ENCODE measurements at regions not wholly inside any gene's neighbourhood (a gene's known extent, or its start where the extent isn't known, plus 50 kb on each side); places are given as distances from the start of the nearest gene placed in this dataset.
A peak's percentile ranks its signal among the peaks of the same experiment; 100 is the strongest.

DNA sequence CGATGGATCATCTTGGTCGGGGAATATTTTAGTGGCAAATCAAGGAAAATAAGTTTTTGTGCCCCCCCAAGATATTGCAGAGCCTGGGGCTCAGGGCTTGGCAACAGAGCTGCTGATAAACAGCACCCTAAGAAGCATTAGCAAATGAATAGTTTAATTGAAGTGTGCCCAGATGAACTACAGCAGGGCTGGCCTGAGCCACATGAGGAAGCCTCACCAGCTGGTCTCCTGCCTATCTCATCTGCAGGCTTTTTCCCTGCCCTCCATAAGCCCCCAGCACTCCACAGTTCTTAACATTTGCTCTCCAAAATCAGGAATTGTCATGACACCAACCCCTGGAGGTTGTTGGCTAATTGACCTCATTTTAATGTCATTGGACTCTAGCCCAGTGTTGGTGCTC is 480.2 kb downstream of the HS3ST3B1 start:
- no peak for DNase-seq (ENCODE audit: extremely low spot score in 2 of 2)
- H3K9me3 ChIP-seq, result no peaks in the 10 kb centered on the region
- no peak overlapping the region for H3K27ac ChIP-seq
- intact Hi-C loops (cut with DNase I), result no loop called here
- H3K27me3 ChIP-seq, result no peaks in the 10 kb centered on the region
- H3K4me3 ChIP-seq, result no peak overlapping the region
- H3K36me3 ChIP-seq, result no peaks in the 10 kb centered on the region
- TF ChIP-seq POLR2AphosphoS5 (IDR thresholded peaks at IDR 0.05; ENCODE audit: insufficient read depth in 1 of 2, low read depth in 1 of 2) (no peak), POLR2A (IDR thresholded peaks at IDR 0.05) (no peak)
- TF ChIP-seq, protein P1, sequence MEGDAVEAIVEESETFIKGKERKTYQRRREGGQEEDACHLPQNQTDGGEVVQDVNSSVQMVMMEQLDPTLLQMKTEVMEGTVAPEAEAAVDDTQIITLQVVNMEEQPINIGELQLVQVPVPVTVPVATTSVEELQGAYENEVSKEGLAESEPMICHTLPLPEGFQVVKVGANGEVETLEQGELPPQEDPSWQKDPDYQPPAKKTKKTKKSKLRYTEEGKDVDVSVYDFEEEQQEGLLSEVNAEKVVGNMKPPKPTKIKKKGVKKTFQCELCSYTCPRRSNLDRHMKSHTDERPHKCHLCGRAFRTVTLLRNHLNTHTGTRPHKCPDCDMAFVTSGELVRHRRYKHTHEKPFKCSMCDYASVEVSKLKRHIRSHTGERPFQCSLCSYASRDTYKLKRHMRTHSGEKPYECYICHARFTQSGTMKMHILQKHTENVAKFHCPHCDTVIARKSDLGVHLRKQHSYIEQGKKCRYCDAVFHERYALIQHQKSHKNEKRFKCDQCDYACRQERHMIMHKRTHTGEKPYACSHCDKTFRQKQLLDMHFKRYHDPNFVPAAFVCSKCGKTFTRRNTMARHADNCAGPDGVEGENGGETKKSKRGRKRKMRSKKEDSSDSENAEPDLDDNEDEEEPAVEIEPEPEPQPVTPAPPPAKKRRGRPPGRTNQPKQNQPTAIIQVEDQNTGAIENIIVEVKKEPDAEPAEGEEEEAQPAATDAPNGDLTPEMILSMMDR (IDR thresholded peaks at IDR 0.05), result no peak
- no peaks in the 10 kb centered on the region for H3K4me1 ChIP-seq

DNA sequence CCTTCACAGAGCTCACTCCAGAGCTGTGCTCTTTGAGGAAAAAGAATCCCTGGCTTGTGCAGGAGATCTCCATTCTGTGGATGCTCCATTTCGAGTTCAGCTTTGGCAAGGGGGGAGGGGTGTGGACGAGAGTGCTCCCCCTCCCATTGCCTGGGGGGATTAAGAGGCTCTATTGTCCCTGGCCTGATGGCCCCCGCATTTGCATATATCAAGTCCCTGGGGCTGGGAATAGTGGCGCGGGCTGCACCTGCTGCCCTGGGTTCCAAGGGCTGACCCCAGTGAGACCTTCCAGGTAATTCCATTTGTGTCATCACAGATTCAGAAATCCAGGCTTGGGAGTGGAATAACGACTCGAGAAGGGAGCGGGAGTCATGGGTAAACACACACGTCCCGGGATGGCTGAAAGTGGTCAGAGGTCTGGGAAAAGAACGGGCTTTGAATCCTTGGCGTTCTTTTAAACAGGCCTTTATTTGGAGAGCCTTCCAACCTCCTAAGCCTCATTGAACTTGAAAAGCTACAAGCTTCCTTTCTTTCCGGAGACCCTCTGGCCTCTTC is 479.3 kb downstream of the HS3ST3B1 start:
- no peak for DNase-seq (ENCODE audit: extremely low spot score in 2 of 2)
- Histone ChIP-seq H3K4me3 (no peak overlapping the region), H3K4me1 (no peaks in the 10 kb centered on the region), H3K27me3 (no peaks in the 10 kb centered on the region), H3K27ac (no peak overlapping the region), H3K9me3 (no peaks in the 10 kb centered on the region), H3K36me3 (no peaks in the 10 kb centered on the region)
- intact Hi-C loops (cut with DNase I), result no loop called here
- no peak for TF ChIP-seq POLR2A (IDR thresholded peaks at IDR 0.05)
- TF ChIP-seq POLR2AphosphoS5 (IDR thresholded peaks at IDR 0.05; ENCODE audit: insufficient read depth in 1 of 2, low read depth in 1 of 2), result no peak
- TF ChIP-seq, protein P1 (IDR thresholded peaks at IDR 0.05), result no peak

DNA sequence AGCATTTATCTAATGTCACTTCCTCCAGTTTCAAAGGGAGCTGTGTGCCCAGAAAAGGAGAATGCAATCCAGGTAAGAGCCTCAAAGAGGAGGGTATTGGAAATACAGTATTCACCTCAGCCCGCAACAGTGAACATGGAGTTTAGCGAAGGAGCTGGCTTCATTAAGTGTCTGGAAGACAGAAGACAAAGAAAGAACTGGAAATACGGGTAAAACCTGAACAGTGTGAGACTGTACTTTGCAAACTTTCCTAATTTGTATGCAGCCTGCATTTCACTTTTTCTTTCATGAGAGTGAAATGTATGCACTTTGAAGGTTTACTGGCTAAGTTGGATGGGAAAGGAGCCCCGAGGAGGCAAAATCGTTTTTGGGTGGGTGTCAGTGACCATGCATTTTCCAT is 478.4 kb downstream of the HS3ST3B1 start:
- H3K4me1 ChIP-seq, result no peaks in the 10 kb centered on the region
- intact Hi-C loops (cut with DNase I), result no loop called here
- no peak overlapping the region for H3K27ac ChIP-seq
- H3K36me3 ChIP-seq, result no peaks in the 10 kb centered on the region
- H3K9me3 ChIP-seq, result no peaks in the 10 kb centered on the region
- H3K4me3 ChIP-seq, result no peak overlapping the region
- no peaks in the 10 kb centered on the region for H3K27me3 ChIP-seq
- DNase-seq (ENCODE audit: extremely low spot score in 2 of 2), result no peak
- TF ChIP-seq POLR2AphosphoS5 (IDR thresholded peaks at IDR 0.05; ENCODE audit: insufficient read depth in 1 of 2, low read depth in 1 of 2), result peak in 1 of 2 donors; percentile 26
- TF ChIP-seq POLR2A (IDR thresholded peaks at IDR 0.05), result no peak

DNA sequence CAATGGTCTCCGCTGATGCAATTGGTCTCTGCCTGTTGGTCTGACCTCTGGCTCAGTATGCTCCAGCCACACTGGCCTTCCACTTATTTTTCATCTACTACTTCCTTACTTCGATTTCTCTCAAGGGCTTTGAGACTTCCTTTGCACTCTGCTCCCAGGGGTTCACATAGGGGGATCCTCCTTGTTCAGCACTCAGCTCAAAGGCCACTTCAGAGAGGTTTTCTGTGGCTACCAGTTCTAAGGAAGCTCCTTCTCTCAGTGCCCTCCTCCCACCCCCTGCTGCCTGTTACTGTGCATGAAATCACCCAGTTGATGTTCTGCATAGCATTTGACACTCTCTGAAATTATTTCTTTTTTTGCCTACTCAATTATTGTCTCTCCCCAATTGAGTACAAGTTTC is 476.4 kb downstream of the HS3ST3B1 start:
- intact Hi-C loops (cut with DNase I), result no loop called here
- Histone ChIP-seq H3K27ac (no peak overlapping the region), H3K36me3 (no peaks in the 10 kb centered on the region), H3K4me1 (no peaks in the 10 kb centered on the region), H3K27me3 (no peaks in the 10 kb centered on the region), H3K4me3 (no peak overlapping the region), H3K9me3 (no peaks in the 10 kb centered on the region)
- no peak for DNase-seq (ENCODE audit: extremely low spot score in 2 of 2)
- no peak for TF ChIP-seq POLR2AphosphoS5 (IDR thresholded peaks at IDR 0.05; ENCODE audit: insufficient read depth in 1 of 2, low read depth in 1 of 2)
- TF ChIP-seq, protein P1 (IDR thresholded peaks at IDR 0.05), result no peak
- no peak for TF ChIP-seq POLR2A (IDR thresholded peaks at IDR 0.05)

DNA sequence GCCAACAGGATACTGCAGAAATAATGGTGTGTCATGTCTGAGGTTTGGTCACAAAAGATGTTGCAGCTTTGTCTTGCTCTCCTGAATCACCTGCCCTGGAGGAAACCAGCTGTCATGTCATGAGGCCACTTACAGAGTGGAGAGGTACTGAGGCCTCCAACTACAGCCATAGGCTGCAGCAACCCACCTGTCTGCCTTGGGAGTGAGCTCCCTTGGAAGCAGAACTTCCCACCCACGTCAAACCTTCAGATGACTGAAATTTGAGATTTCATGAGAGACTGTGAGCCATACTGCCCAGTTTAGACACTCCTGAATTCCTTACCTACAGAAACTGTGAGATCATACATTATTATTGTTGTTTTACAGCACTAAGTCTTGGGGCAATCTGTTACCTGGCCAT is 475.9 kb downstream of the HS3ST3B1 start:
- Histone ChIP-seq H3K27me3 (no peaks in the 10 kb centered on the region), H3K9me3 (no peaks in the 10 kb centered on the region), H3K4me1 (no peaks in the 10 kb centered on the region), H3K4me3 (no peak overlapping the region), H3K27ac (no peak overlapping the region), H3K36me3 (no peaks in the 10 kb centered on the region)
- DNase-seq (ENCODE audit: extremely low spot score in 2 of 2), result no peak
- intact Hi-C loops (cut with DNase I), result no loop called here
- no peak for TF ChIP-seq POLR2AphosphoS5 (IDR thresholded peaks at IDR 0.05; ENCODE audit: insufficient read depth in 1 of 2, low read depth in 1 of 2)
- TF ChIP-seq POLR2A (IDR thresholded peaks at IDR 0.05), result no peak
- TF ChIP-seq, protein P1 (IDR thresholded peaks at IDR 0.05), result no peak
